ENCODE measurements at regions not wholly inside any gene's neighbourhood (a gene's known extent, or its start where the extent isn't known, plus 50 kb on each side); places are given as distances from the start of the nearest gene placed in this dataset.

- TF ChIP-seq CTCF (IDR thresholded peaks at IDR 0.05; ENCODE audit: low read depth, low read length, missing input control), result no peak
- no peak for TF ChIP-seq MAX (IDR thresholded peaks at IDR 0.05)
- TF ChIP-seq TAF1 (conservative IDR thresholded peaks at IDR 0.05), result no peak
- no peak for TF ChIP-seq YY1 (IDR thresholded peaks at IDR 0.05)
- no peak for TF ChIP-seq GABPA (IDR thresholded peaks at IDR 0.05 in 1 of 2, conservative IDR thresholded peaks at IDR 0.05 in 1 of 2)
- TF ChIP-seq EGR1 (IDR thresholded peaks at IDR 0.05; ENCODE audit: low read depth in 2 of 2), result no peak
- TF ChIP-seq RAD21 (IDR thresholded peaks at IDR 0.05), result no peak
These were observed 78.5 kb downstream of the POLR2M start for GRCh38 chr15:57785039-57785438.

All from liver (tissue), 3 donors.